H9 (cell line): ENCODE measurements at regions not wholly inside any gene's neighbourhood (a gene's known extent, or its start where the extent isn't known, plus 50 kb on each side); places are given as distances from the start of the nearest gene placed in this dataset.

Experiments
- DNase-seq: peaks from one replicate; pipeline ENCODE4 v3.0.0-alpha.2; 2017
- H2AFZ ChIP-seq: one replicate; pipeline ENCODE4 v1.6.1; 2013; ENCODE audit warnings: mild to moderate bottlenecking, low read length, control low read depth, moderate library complexity
- H2AK5ac ChIP-seq: 2 replicates; pipeline ENCODE4 v1.6.1; 2013; ENCODE audit warnings: low read length, control low read depth, mixed read lengths; ENCODE audit not compliant: insufficient read length
- H2BK120ac ChIP-seq: one replicate; pipeline ENCODE4 v1.6.1; 2013; ENCODE audit warnings: low read depth, mild to moderate bottlenecking, low read length, control low read depth, inconsistent platforms; ENCODE audit not compliant: poor library complexity, severe bottlenecking
- H2BK12ac ChIP-seq: 2 replicates; pipeline ENCODE4 v1.6.1; 2013; ENCODE audit warnings: low read length, control low read depth, mixed read lengths, low read depth; ENCODE audit not compliant: insufficient read length
- H2BK15ac ChIP-seq: 2 replicates; pipeline ENCODE4 v1.6.1; 2013; ENCODE audit warnings: low read depth, low read length, control low read depth
- H2BK20ac ChIP-seq: one replicate; pipeline ENCODE4 v1.6.1; 2013; ENCODE audit warnings: low read depth, mild to moderate bottlenecking, low read length, control low read depth, inconsistent platforms; ENCODE audit not compliant: poor library complexity, severe bottlenecking
- H2BK5ac ChIP-seq: 2 replicates; pipeline ENCODE4 v1.6.1; 2013; ENCODE audit warnings: low read length, control low read depth, mixed read lengths; ENCODE audit not compliant: insufficient read length
- H3K14ac ChIP-seq: 2 replicates; pipeline ENCODE4 v1.6.1; 2013; ENCODE audit warnings: low read length, control low read depth; ENCODE audit not compliant: insufficient read depth
- H3K18ac ChIP-seq: 2 replicates; pipeline ENCODE4 v1.6.1; 2013; ENCODE audit warnings: low read depth, mild to moderate bottlenecking, mixed read lengths, low read length, control low read depth; ENCODE audit not compliant: insufficient read length
- H3K23ac ChIP-seq: 2 replicates; pipeline ENCODE4 v1.6.1; 2013; ENCODE audit warnings: low read length, control low read depth, mixed read lengths, low read depth; ENCODE audit not compliant: insufficient read length
- H3K23me2 ChIP-seq: 2 replicates; pipeline ENCODE4 v1.6.1; 2013; ENCODE audit warnings: low read depth, mild to moderate bottlenecking, mixed read lengths, low read length, control low read depth; ENCODE audit not compliant: insufficient read length, poor library complexity, severe bottlenecking
- H3K27ac ChIP-seq: 2 replicates; pipeline ENCODE4 v1.5.1; 2013; ENCODE audit warnings: low read length, control low read depth, mixed read lengths, low read depth; ENCODE audit not compliant: insufficient read length
- H3K27me3 ChIP-seq: 2 replicates; pipeline ENCODE4 v1.6.1; 2013; ENCODE audit warnings: low read length, control low read depth, inconsistent platforms; ENCODE audit not compliant: insufficient read depth
- H3K4ac ChIP-seq: 2 replicates; pipeline ENCODE4 v1.6.1; 2013; ENCODE audit warnings: low read depth, mild to moderate bottlenecking, control low read depth, inconsistent platforms, low read length, moderate library complexity
- H3K4me1 ChIP-seq: 2 replicates; pipeline ENCODE4 v1.6.1; 2013; ENCODE audit warnings: low read length, control low read depth, inconsistent platforms; ENCODE audit not compliant: insufficient read depth
- H3K4me2 ChIP-seq: 2 replicates; pipeline ENCODE4 v1.6.1; 2013; ENCODE audit warnings: low read length, control low read depth, mixed read lengths; ENCODE audit not compliant: insufficient read length, insufficient read depth
- H3K56ac ChIP-seq: 2 replicates; pipeline ENCODE4 v1.6.1; 2013; ENCODE audit warnings: low read depth, mild to moderate bottlenecking, mixed read lengths, low read length, control low read depth; ENCODE audit not compliant: insufficient read length
- H3K79me1 ChIP-seq: 2 replicates; pipeline ENCODE4 v1.6.1; 2013; ENCODE audit warnings: low read depth, mild to moderate bottlenecking, moderate library complexity, low read length, control low read depth, inconsistent platforms; ENCODE audit not compliant: insufficient read depth, poor library complexity, severe bottlenecking
- H3K79me2 ChIP-seq: 2 replicates; pipeline ENCODE4 v1.6.1; 2013; ENCODE audit warnings: low read length, control low read depth, inconsistent platforms; ENCODE audit not compliant: insufficient read depth
- H3K9ac ChIP-seq: 2 replicates; pipeline ENCODE4 v1.6.1; 2013; ENCODE audit warnings: low read length, control low read depth, mixed read lengths; ENCODE audit not compliant: insufficient read length; ENCODE audit errors: extremely low read depth
- H3K9me3 ChIP-seq: one replicate; pipeline ENCODE4 v1.6.1; 2013; ENCODE audit warnings: low read depth, low read length, inconsistent platforms; ENCODE audit not compliant: control insufficient read depth
- H3T11ph ChIP-seq: one replicate; pipeline ENCODE4 v1.6.1; 2013; ENCODE audit warnings: mild to moderate bottlenecking, low read length, control low read depth, inconsistent platforms
- H4K20me1 ChIP-seq: one replicate; pipeline ENCODE4 v1.6.1; 2013; ENCODE audit not compliant: control insufficient read depth, insufficient read length, insufficient read depth
- H4K5ac ChIP-seq: 2 replicates; pipeline ENCODE4 v1.6.1; 2013; ENCODE audit warnings: low read depth, mild to moderate bottlenecking, mixed read lengths, low read length, control low read depth; ENCODE audit not compliant: insufficient read length
- H4K8ac ChIP-seq: replicated peaks from 2 replicates; pipeline ENCODE4 v1.6.1; 2013; ENCODE audit warnings: low read length, control low read depth, mixed read lengths, low read depth; ENCODE audit not compliant: insufficient read length
- H4K91ac ChIP-seq: 2 replicates; pipeline ENCODE4 v1.6.1; 2013; ENCODE audit warnings: low read depth, mild to moderate bottlenecking, moderate library complexity, mixed read lengths, low read length, control low read depth; ENCODE audit not compliant: insufficient read length
- H3K27ac Mint-ChIP-seq, 3 experiments: 2 replicates in 2 of 3; 3 replicates in 1 of 3; pipeline ENCODE4 v1.8.0; 2020 to 2021; ENCODE audit warnings: mixed read lengths in 3 of 3, mild to moderate bottlenecking in 1 of 3, moderate library complexity in 1 of 3
- H3K27me3 Mint-ChIP-seq: 2 replicates; pipeline ENCODE4 v1.8.0; 2021; ENCODE audit warnings: low read depth, mild to moderate bottlenecking, moderate library complexity, mixed read lengths
- H3K36me3 Mint-ChIP-seq, 3 experiments: 2 replicates in 2 of 3; 3 replicates in 1 of 3; pipeline ENCODE4 v1.8.0; 2020 to 2021; ENCODE audit warnings: low read depth in 3 of 3, mixed read lengths in 3 of 3; ENCODE audit not compliant: insufficient read depth in 1 of 3
- H3K4me1 Mint-ChIP-seq, 2 experiments: 2 replicates each; pipeline ENCODE4 v1.8.0; 2020; ENCODE audit warnings: mixed read lengths in 2 of 2
- H3K4me3 Mint-ChIP-seq, 2 experiments: 2 replicates in 1 of 2; 3 replicates in 1 of 2; pipeline ENCODE4 v1.8.0; 2020 to 2021; ENCODE audit warnings: mild to moderate bottlenecking in 2 of 2, mixed read lengths in 2 of 2, moderate library complexity in 1 of 2
- H3K9me3 Mint-ChIP-seq, 2 experiments: 2 replicates in 1 of 2; 3 replicates in 1 of 2; pipeline ENCODE4 v1.8.0; 2020; ENCODE audit warnings: mild to moderate bottlenecking in 2 of 2, mixed read lengths in 2 of 2, moderate library complexity in 1 of 2
- WGBS: extraction: QIAGEN DNeasy Blood & Tissue Kit; methylation state at CpG from one replicate; pipeline ENCODE4 v1.1.7; 2013; ENCODE audit warnings: missing lambda C conversion rate, low lambda C conversion rate, mixed read lengths; ENCODE audit not compliant: insufficient read length; ENCODE audit errors: extremely low coverage; 5-methylcytosine and 5-hydroxymethylcytosine counted together
- TF ChIP-seq, protein P1 (sequence below): fragments of 200-600 bp; sonication (generic); conservative IDR thresholded peaks from 3 replicates; pipeline ENCODE4 v1.8.0; 2021; ENCODE audit warnings: antibody characterized with exemption, mild to moderate bottlenecking

DNA sequence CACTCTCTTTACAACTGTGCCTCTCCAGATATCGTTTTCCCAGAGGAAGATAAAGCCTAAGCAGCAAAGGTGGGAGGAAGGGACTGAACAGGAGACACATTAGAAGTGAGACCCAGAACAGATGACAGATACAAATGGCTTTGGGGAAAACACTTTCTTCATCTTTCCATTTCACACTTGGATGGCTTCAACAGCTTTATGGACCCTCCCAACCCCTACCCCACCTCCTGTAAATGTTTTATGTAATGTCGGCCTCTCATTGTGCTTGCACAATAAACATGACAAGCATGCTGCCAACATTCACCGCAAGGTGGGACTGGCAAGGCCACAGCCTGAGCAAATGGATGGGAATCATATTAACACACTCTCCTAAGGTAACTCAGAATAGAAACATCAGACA is 1088.6 kb downstream of the TUSC7 start:
- Mint-ChIP-seq H3K27me3 (no peaks in the 10 kb centered on the region), H3K27ac (no peak overlapping the region; a peak in 1 of 7 replicates), H3K4me1 (peaks cover 15 to 18% of the 10 kb centered on the region in 2 experiments), H3K4me3 (no peak overlapping the region), H3K9me3 (no peaks in the 10 kb centered on the region), H3K36me3 (no peaks in the 10 kb centered on the region; a peak in 1 of 7 replicates)
- no peak overlapping the region for H3K18ac ChIP-seq
- H2BK12ac ChIP-seq: no peak overlapping the region
- H2BK15ac ChIP-seq: no peak overlapping the region
- H3T11ph ChIP-seq: no peak overlapping the region
- no peaks in the 10 kb centered on the region for H3K9me3 ChIP-seq
- H2BK5ac ChIP-seq: no peak overlapping the region
- H3K4me1 ChIP-seq: peaks cover 5% of the 10 kb centered on the region
- H3K14ac ChIP-seq: no peak overlapping the region
- H2AFZ ChIP-seq: no peak overlapping the region
- DNase-seq: no peak
- H3K79me1 ChIP-seq: no peaks in the 10 kb centered on the region
- H4K91ac ChIP-seq: no peak overlapping the region
- H3K23ac ChIP-seq: no peak overlapping the region
- no peaks in the 10 kb centered on the region for H3K23me2 ChIP-seq
- no peaks in the 10 kb centered on the region for H3K79me2 ChIP-seq
- H2AK5ac ChIP-seq: no peak overlapping the region
- no peak overlapping the region for H3K9ac ChIP-seq
- no peak overlapping the region for H4K5ac ChIP-seq
- H3K4ac ChIP-seq: no peak overlapping the region
- H4K8ac ChIP-seq: no peak overlapping the region
- H2BK20ac ChIP-seq: no peak overlapping the region
- H3K27ac ChIP-seq: no peak overlapping the region
- no peaks in the 10 kb centered on the region for H3K27me3 ChIP-seq
- no peaks in the 10 kb centered on the region for H4K20me1 ChIP-seq
- no peak overlapping the region for H3K56ac ChIP-seq
- no peak overlapping the region for H2BK120ac ChIP-seq
- TF ChIP-seq, protein P1, sequence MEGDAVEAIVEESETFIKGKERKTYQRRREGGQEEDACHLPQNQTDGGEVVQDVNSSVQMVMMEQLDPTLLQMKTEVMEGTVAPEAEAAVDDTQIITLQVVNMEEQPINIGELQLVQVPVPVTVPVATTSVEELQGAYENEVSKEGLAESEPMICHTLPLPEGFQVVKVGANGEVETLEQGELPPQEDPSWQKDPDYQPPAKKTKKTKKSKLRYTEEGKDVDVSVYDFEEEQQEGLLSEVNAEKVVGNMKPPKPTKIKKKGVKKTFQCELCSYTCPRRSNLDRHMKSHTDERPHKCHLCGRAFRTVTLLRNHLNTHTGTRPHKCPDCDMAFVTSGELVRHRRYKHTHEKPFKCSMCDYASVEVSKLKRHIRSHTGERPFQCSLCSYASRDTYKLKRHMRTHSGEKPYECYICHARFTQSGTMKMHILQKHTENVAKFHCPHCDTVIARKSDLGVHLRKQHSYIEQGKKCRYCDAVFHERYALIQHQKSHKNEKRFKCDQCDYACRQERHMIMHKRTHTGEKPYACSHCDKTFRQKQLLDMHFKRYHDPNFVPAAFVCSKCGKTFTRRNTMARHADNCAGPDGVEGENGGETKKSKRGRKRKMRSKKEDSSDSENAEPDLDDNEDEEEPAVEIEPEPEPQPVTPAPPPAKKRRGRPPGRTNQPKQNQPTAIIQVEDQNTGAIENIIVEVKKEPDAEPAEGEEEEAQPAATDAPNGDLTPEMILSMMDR: no peak
- H3K4me2 ChIP-seq: no peak overlapping the region
- no CpG with 5 or more reads among the region's 3 CpGs for WGBS
